A549 (cell line): ENCODE measurements at regions not wholly inside any gene's neighbourhood (a gene's known extent, or its start where the extent isn't known, plus 50 kb on each side); places are given as distances from the start of the nearest gene placed in this dataset.

Experiments
- ATAC-seq, 2 experiments: fragments of 200-7000 bp in 1 of 2; fragments of >200 bp in 1 of 2; cut with Nextera tagmentation in 1 of 2; cut with Tn5 transposase in 1 of 2; 3 replicates each; pipeline versions ENCODE4 v1.8.0 to v1.9.1; 2018 to 2020; ENCODE audit warnings: mild to moderate bottlenecking in 1 of 2, moderate library complexity in 1 of 2
- CTCF ChIA-PET: fragments of 300-600 bp; sonication (Branson Sonifier 250); formaldehyde crosslinking; extraction: SDS; loops from one replicate; lab custom pipeline; 2021; ENCODE audit warnings: antibody characterized with exemption, inconsistent platforms; lab: Yijun Ruan, JAX
- POLR2A ChIA-PET: fragments of 350-600 bp; formaldehyde crosslinking; extraction: SDS; loops from one replicate; lab custom pipeline; 2021; ENCODE audit warnings: antibody characterized with exemption, inconsistent platforms; lab: Yijun Ruan, JAX
- DNase-seq, 2 experiments: peaks; one replicate each; pipeline versions ENCODE4 v3.0.0 to v3.0.0-alpha.2; 2011 to 2016; ENCODE audit warnings: low read depth in 1 of 2, low spot score in 1 of 2
- FAIRE-seq: peaks from 2 replicates; lab custom pipeline; 2011; peaks lifted over from hg19 to GRCh38; lab: Jason Lieb, UNC
- H3K27ac ChIP-seq, 2 experiments: fragments of >200 bp; sonication (Bioruptor Twin); formaldehyde crosslinking; 3 replicates each; pipeline ENCODE4 v1.5.1; 2016 to 2017
- H3K4me1 ChIP-seq: fragments of >200 bp; sonication (Bioruptor Twin); formaldehyde crosslinking; 3 replicates; pipeline ENCODE4 v1.6.1; 2016
- H3K4me2 ChIP-seq: fragments of >200 bp; sonication (Bioruptor Twin); formaldehyde crosslinking; 3 replicates; pipeline ENCODE4 v1.6.1; 2016
- H3K4me3 ChIP-seq: fragments of >200 bp; sonication (Bioruptor Twin); formaldehyde crosslinking; 3 replicates; pipeline ENCODE4 v1.5.1; 2016
- H3K9me3 ChIP-seq: fragments of >200 bp; sonication (Bioruptor Twin); formaldehyde crosslinking; 3 replicates; pipeline ENCODE4 v1.6.1; 2016
- ATOH8 ChIP-seq: fragments of 250-450 bp; sonication (Bioruptor Pico); IDR thresholded peaks from 2 replicates; pipeline ENCODE4 v1.5.0; 2020; ENCODE audit warnings: low read depth, mild to moderate bottlenecking, moderate library complexity
- BCL3 ChIP-seq: fragments of >200 bp; sonication (Bioruptor Twin); formaldehyde crosslinking; IDR thresholded peaks from 3 replicates; pipeline ENCODE4 v1.6.1; 2016
- CBX2 ChIP-seq: fragments of 200-600 bp; sonication (generic); IDR thresholded peaks from 2 replicates; pipeline ENCODE4 v1.6.1; 2016; ENCODE audit warnings: low read depth, mild to moderate bottlenecking, borderline replicate concordance
- EP300 ChIP-seq, 2 experiments: fragments of >200 bp; sonication (Bioruptor Twin); formaldehyde crosslinking; IDR thresholded peaks; 2 replicates in 1 of 2; 3 replicates in 1 of 2; pipeline ENCODE4 v1.6.1; 2016 to 2017
- FOSL2 ChIP-seq, 2 experiments: fragments of 450-650 bp in 1 of 2; fragments of >200 bp in 1 of 2; sonication (Bioruptor Twin) in 1 of 2; formaldehyde crosslinking; IDR thresholded peaks; 2 replicates each; pipeline versions ENCODE4 v1.5.0 to v1.6.1; 2016 to 2020; ENCODE audit warnings: mild to moderate bottlenecking in 1 of 2, moderate library complexity in 1 of 2
- HDAC2 ChIP-seq: fragments of 200-600 bp; sonication (generic); IDR thresholded peaks from 2 replicates; pipeline ENCODE4 v1.6.1; 2016
- HEYL ChIP-seq: fragments of 250-450 bp; sonication (Bioruptor Pico); IDR thresholded peaks from 2 replicates; pipeline ENCODE4 v1.8.0; 2021; ENCODE audit warnings: mild to moderate bottlenecking, moderate library complexity
- HOXA7 ChIP-seq: fragments of 250-450 bp; sonication (Bioruptor Pico); IDR thresholded peaks from 2 replicates; pipeline ENCODE4 v1.5.0; 2020; ENCODE audit warnings: mild to moderate bottlenecking, moderate library complexity
- HOXB13 ChIP-seq: fragments of 250-450 bp; sonication (Bioruptor Pico); IDR thresholded peaks from 2 replicates; pipeline ENCODE4 v1.5.0; 2020; ENCODE audit warnings: low read depth, mild to moderate bottlenecking, moderate library complexity
- JUNB ChIP-seq: fragments of >200 bp; sonication (Bioruptor Twin); formaldehyde crosslinking; IDR thresholded peaks from 2 replicates; pipeline ENCODE4 v1.6.1; 2016
- KDM1A ChIP-seq: fragments of 200-600 bp; sonication (generic); IDR thresholded peaks from 2 replicates; pipeline ENCODE4 v1.6.1; 2016; ENCODE audit warnings: low read depth, mild to moderate bottlenecking
- MAFK ChIP-seq: fragments of 450-650 bp; IDR thresholded peaks from 2 replicates; pipeline ENCODE4 v1.6.1; 2014; ENCODE audit not compliant: partially characterized antibody
- MAZ ChIP-seq: fragments of 150-350 bp; IDR thresholded peaks from 2 replicates; pipeline ENCODE4 v1.6.1; 2014; ENCODE audit warnings: antibody characterized with exemption, low read depth, low read length, borderline replicate concordance
- RNF2 ChIP-seq: fragments of 200-600 bp; sonication (generic); IDR thresholded peaks from 2 replicates; pipeline ENCODE4 v1.6.1; 2016; ENCODE audit warnings: low read depth, mild to moderate bottlenecking, antibody characterized with exemption, moderate library complexity, borderline replicate concordance
- SMC3 ChIP-seq: fragments of >200 bp; sonication (Bioruptor Twin); formaldehyde crosslinking; IDR thresholded peaks from 3 replicates; pipeline ENCODE4 v1.6.1; 2018; ENCODE audit warnings: inconsistent platforms
- TFCP2L1 ChIP-seq: fragments of 250-450 bp; sonication (Bioruptor Pico); IDR thresholded peaks from 2 replicates; pipeline ENCODE4 v1.5.0; 2021; ENCODE audit warnings: mild to moderate bottlenecking
- TP53 ChIP-seq: fragments of 250-450 bp; sonication (Bioruptor Pico); IDR thresholded peaks from 2 replicates; pipeline ENCODE4 v1.5.0; 2021; ENCODE audit warnings: mild to moderate bottlenecking, moderate library complexity
- WGBS: methylation state at CpG from one replicate; pipeline ENCODE4 v1.1.6; 2017; ENCODE audit errors: missing lambda C conversion rate; 5-methylcytosine and 5-hydroxymethylcytosine counted together
- TF ChIP-seq, protein P1 (sequence below): fragments of 450-650 bp; IDR thresholded peaks from 2 replicates; pipeline ENCODE4 v1.6.1; 2014; ENCODE audit warnings: antibody characterized with exemption
- TF ChIP-seq, protein P2 (sequence below): IDR thresholded peaks from 2 replicates; pipeline ENCODE4 v1.6.1; 2012
- TF ChIP-seq, protein P3 (sequence below): fragments of 150-350 bp; IDR thresholded peaks from 2 replicates; pipeline ENCODE4 v1.6.1; 2014; ENCODE audit warnings: low read depth, mild to moderate bottlenecking, low read length

DNA sequence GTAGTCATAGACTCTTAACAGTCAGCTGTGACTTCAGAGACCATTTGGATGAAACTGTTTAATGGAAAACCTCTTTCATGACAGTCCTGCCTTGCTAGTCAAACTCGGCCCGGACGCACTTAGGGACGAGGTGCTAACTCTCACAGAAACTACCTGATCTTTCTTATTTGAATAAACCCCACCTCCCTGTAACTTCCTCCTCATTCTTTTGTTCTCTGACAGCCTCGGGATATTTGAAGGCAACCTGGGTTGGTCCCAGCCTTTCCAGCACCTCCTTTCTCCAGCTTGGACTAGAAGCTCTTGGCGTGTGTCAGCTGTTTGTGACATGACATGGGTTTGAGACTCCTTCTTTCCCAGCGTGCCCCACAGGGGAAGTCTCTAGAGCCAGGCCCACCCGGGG lies 175.3 kb upstream of the EXOC2 start (continued):
- TF ChIP-seq FOSL2 (IDR thresholded peaks at IDR 0.05) (no peak), FOSL2 (CRISPR knock-in tag; IDR thresholded peaks at IDR 0.05) (no peak), EP300 (IDR thresholded peaks at IDR 0.05) (no peak)

DNA sequence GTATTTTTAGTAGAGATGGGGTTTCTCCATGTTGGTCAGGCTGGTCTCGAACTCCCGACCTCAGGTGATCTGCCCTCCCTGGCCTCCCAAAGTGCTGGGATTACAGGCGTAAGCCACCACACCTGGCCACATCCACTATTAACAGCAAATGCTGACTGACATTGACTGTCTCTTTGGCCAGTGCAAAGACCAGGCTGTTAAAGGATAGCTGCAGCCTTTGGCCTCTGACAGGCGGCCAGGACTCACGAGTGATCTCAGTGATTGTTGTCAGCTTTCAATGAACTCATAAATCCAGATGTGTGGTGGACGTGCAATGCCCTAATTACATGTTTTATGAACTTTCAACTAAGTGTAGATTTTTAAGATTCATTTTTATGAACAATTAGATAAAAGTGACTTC lies 174.4 kb upstream of the EXOC2 start:
- H3K4me2 ChIP-seq, result no peak overlapping the region
- no peak overlapping the region for H3K4me3 ChIP-seq
- WGBS, result 73% methylated on average over 6 of the region's 6 CpGs
- TF ChIP-seq, protein P1, sequence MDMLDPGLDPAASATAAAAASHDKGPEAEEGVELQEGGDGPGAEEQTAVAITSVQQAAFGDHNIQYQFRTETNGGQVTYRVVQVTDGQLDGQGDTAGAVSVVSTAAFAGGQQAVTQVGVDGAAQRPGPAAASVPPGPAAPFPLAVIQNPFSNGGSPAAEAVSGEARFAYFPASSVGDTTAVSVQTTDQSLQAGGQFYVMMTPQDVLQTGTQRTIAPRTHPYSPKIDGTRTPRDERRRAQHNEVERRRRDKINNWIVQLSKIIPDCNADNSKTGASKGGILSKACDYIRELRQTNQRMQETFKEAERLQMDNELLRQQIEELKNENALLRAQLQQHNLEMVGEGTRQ, result no peak
- TF ChIP-seq MAZ, result no peak
- TF ChIP-seq HOXB13 (CRISPR knock-in tag), result no peak
- TF ChIP-seq FOSL2 (IDR thresholded peaks at IDR 0.05), result no peak
- TF ChIP-seq FOSL2 (CRISPR knock-in tag; IDR thresholded peaks at IDR 0.05), result no peak
- TF ChIP-seq, protein P2, sequence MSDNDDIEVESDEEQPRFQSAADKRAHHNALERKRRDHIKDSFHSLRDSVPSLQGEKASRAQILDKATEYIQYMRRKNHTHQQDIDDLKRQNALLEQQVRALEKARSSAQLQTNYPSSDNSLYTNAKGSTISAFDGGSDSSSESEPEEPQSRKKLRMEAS, result no peak
- TF ChIP-seq CBX2, result no peak
- no peak for TF ChIP-seq TP53 (CRISPR knock-in tag)
- no peak for TF ChIP-seq MAFK
- TF ChIP-seq HDAC2, result no peak
- FAIRE-seq (no peak), DNase-seq (no peak), ATAC-seq (no peak)
- no peaks in the 10 kb centered on the region for H3K4me1 ChIP-seq
- H3K27ac ChIP-seq, result no peak overlapping the region
- POLR2A ChIA-PET, result no interaction called here
- H3K9me3 ChIP-seq, result no peaks in the 10 kb centered on the region
- CTCF ChIA-PET, result no interaction called here

- Histone ChIP-seq H3K9me3 (no peaks in the 10 kb centered on the region), H3K27ac (no peak overlapping the region), H3K4me2 (no peak overlapping the region), H3K4me1 (no peaks in the 10 kb centered on the region), H3K4me3 (no peak overlapping the region)
- POLR2A ChIA-PET, result no interaction called here
- DNase-seq (no peak), FAIRE-seq (no peak), ATAC-seq (no peak)
- CTCF ChIA-PET, result no interaction called here
- TF ChIP-seq HOXA7 (CRISPR knock-in tag), result no peak
- TF ChIP-seq MAFK, result no peak
- no peak for TF ChIP-seq RNF2
- TF ChIP-seq, protein P1, result no peak
- TF ChIP-seq KDM1A, result no peak
- TF ChIP-seq SMC3, result no peak
- 58% methylated on average over 9 of the region's 9 CpGs for WGBS
These were observed 173.4 kb upstream of the EXOC2 start for GRCh38 chr6:866316-866715.

DNA sequence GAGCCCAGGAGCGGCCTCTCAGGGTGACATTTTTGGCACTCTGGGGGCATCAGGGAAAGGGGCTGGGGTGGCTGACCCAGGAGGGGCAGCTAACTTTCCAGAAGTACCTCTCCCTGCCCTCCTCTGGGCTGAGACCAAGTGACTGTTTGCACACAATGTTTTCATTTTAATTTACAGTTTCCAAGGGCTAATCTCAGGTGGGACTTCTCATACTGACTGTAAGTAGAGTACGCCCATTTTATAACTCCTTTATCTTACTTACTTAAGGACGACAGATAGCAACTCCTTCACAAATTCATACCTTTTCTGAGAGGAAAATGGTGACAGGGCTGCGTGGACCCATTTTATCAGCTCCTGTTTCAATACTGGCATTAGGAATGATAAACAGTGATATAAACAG lies 172.9 kb upstream of the EXOC2 start:
- no peak for DNase-seq
- Histone ChIP-seq H3K4me3 (no peak overlapping the region), H3K9me3 (no peaks in the 10 kb centered on the region), H3K4me1 (no peaks in the 10 kb centered on the region), H3K27ac (no peak overlapping the region), H3K4me2 (no peak overlapping the region)
- ATAC-seq, result no peak
- FAIRE-seq, result no peak
- ChIA-PET POLR2A (no interaction called here), CTCF (no interaction called here)
- 90% methylated on average over 3 of the region's 4 CpGs for WGBS
- TF ChIP-seq FOSL2 (IDR thresholded peaks at IDR 0.05), result no peak
- TF ChIP-seq FOSL2 (CRISPR knock-in tag; IDR thresholded peaks at IDR 0.05), result no peak
- TF ChIP-seq, protein P3, sequence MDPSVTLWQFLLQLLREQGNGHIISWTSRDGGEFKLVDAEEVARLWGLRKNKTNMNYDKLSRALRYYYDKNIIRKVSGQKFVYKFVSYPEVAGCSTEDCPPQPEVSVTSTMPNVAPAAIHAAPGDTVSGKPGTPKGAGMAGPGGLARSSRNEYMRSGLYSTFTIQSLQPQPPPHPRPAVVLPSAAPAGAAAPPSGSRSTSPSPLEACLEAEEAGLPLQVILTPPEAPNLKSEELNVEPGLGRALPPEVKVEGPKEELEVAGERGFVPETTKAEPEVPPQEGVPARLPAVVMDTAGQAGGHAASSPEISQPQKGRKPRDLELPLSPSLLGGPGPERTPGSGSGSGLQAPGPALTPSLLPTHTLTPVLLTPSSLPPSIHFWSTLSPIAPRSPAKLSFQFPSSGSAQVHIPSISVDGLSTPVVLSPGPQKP, result no peak
- no peak for TF ChIP-seq HEYL (CRISPR knock-in tag)
- TF ChIP-seq JUNB, result no peak
- no peak for TF ChIP-seq ATOH8
- no peak for TF ChIP-seq TFCP2L1 (CRISPR knock-in tag)
- TF ChIP-seq HOXA7 (CRISPR knock-in tag), result no peak
- no peak for TF ChIP-seq BCL3
- TF ChIP-seq, all 56 proteins: peak for 0
